ENCODE measurements at regions not wholly inside any gene's neighbourhood (a gene's known extent, or its start where the extent isn't known, plus 50 kb on each side); places are given as distances from the start of the nearest gene placed in this dataset.

DNA sequence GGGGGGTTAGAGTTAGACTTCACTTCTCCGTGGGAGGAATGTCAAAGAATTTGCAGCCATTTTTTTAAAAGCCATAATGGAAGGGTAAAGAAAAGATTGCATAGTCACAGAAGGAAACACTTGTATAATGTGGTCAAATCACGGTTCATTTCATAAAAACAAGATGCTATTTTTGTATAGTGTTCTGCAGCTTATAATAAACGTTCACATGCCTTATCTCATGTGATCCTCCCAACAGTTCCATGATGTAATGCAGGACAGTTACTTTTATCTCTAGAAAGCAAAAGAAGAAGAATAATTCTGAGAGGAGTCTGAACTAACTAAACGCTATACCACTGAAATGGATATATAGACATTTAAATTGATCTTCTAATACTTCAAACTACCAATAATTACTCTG lies 71.3 kb upstream of the CAMK2D start:
- Histone ChIP-seq H3K27ac (no peak overlapping the region), H3K9me3 (no peaks in the 10 kb centered on the region), H3K36me3 (no peaks in the 10 kb centered on the region), H3K4me1 (peaks cover 0 to 14% (median 3%) of the 10 kb centered on the region in 3 donors), H3K27me3 (no peaks in the 10 kb centered on the region), H3K4me3 (no peak overlapping the region)
- no peak for TF ChIP-seq POLR2A (IDR thresholded peaks at IDR 0.05)
- no peak for TF ChIP-seq CTCF (IDR thresholded peaks at IDR 0.05)
- WGBS, 2 donors, result 52 to 68% methylated on average over 4 of the region's 4 CpGs
- DNase-seq, result no peak
- intact Hi-C loops (cut with DNase I), result no loop called here

DNA sequence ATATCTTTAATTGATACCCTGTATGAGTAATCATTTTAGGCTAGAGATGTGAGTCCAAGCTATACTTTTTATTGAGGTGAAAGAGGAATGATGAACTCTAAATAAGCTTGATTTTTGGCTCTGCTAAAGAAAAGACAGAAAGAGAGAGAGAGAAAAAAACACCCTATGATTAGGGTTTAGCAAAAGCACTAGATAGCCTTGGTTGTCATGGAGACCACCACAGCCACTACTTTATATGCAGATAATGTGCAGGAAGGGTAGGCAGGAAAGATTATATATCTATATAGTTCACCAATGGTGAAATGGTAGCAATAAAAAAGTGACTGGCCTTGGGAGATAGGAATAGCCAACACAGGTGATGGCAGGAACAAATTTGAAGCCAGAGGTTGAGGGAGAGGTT lies 69.9 kb upstream of the CAMK2D start:
- no peaks in the 10 kb centered on the region for H3K27me3 ChIP-seq
- no peak for DNase-seq
- intact Hi-C loops (cut with DNase I), result no loop called here

DNA sequence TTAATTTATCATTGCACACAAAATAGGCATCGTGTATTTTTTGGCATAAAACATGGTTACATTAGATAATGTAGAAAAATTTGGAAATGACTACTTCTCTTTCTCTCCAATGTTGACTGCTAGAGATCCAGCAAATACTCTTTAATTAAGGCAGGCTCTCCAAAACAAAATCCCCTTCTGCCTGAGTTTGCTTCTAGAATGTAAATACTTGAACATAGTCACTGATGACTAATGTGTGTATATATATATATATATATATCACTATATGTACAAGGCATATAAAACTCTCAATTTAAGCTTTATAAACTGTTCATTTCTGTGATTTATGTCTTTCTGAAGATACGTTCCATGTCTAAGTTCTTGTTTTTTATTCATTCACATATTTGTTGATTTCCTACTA lies 67.2 kb upstream of the CAMK2D start:
- intact Hi-C loops (cut with DNase I), result no loop called here
- Histone ChIP-seq H3K27ac (no peak overlapping the region), H3K27me3 (no peaks in the 10 kb centered on the region), H3K4me3 (no peak overlapping the region), H3K36me3 (no peaks in the 10 kb centered on the region), H3K9me3 (no peaks in the 10 kb centered on the region), H3K4me1 (no peaks in the 10 kb centered on the region)
- TF ChIP-seq CTCF (IDR thresholded peaks at IDR 0.05) (no peak), POLR2A (IDR thresholded peaks at IDR 0.05) (no peak)
- WGBS, 2 donors, result 69 to 71% methylated on average over 2 of the region's 2 CpGs
- no peak for DNase-seq

More for the DNA sequence above, 69.9 kb upstream of the CAMK2D start:
- Histone ChIP-seq H3K27ac (no peak overlapping the region), H3K4me3 (no peak overlapping the region), H3K4me1 (peaks cover 0 to under 1% (median 0%) of the 10 kb centered on the region in 3 donors), H3K9me3 (no peaks in the 10 kb centered on the region), H3K36me3 (no peaks in the 10 kb centered on the region)
- TF ChIP-seq POLR2A (IDR thresholded peaks at IDR 0.05) (no peak), CTCF (IDR thresholded peaks at IDR 0.05) (no peak)

DNA sequence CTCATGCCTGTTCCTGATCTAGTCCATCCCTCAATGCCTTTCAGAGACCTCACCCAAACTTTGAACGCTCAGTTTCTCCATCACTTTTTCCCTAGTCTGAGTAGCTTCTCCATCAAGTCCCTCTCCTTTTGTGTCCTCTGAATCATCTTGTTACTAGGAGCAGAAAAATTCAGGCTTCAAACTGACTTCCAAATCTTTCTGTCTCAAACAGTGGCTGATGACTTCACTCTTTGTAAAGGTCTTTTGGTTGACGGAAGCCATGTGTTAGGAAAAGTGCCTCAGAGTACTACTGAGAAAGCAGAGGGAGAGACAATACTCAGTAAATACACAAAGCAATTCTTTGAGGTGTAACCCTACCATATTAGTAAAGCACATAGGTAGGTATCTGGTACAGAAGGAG lies 65.7 kb upstream of the CAMK2D start:
- intact Hi-C loops (cut with DNase I), result no loop called here
- H3K9me3 ChIP-seq, result no peaks in the 10 kb centered on the region

GRCh38 chr4:113826421-113826820 lies 64.9 kb upstream of the CAMK2D start:
- Histone ChIP-seq H3K4me3 (no peak overlapping the region), H3K27ac (no peak overlapping the region), H3K9me3 (no peaks in the 10 kb centered on the region), H3K36me3 (no peaks in the 10 kb centered on the region), H3K4me1 (no peaks in the 10 kb centered on the region), H3K27me3 (no peaks in the 10 kb centered on the region)
- intact Hi-C loops (cut with DNase I), result no loop called here
- TF ChIP-seq CTCF (IDR thresholded peaks at IDR 0.05), result no peak
- no peak for TF ChIP-seq POLR2A (IDR thresholded peaks at IDR 0.05)
- no peak for DNase-seq
- 46 to 52% methylated on average over 2 of the region's 2 CpGs for WGBS, 2 donors

More for the DNA sequence above, 65.7 kb upstream of the CAMK2D start:
- Histone ChIP-seq H3K36me3 (no peaks in the 10 kb centered on the region), H3K4me3 (no peak overlapping the region), H3K27ac (no peak overlapping the region), H3K27me3 (no peaks in the 10 kb centered on the region), H3K4me1 (no peaks in the 10 kb centered on the region)
- no peak for DNase-seq
- 76 to 92% methylated on average over 2 of the region's 2 CpGs for WGBS, 2 donors
- no peak for TF ChIP-seq CTCF (IDR thresholded peaks at IDR 0.05)
- no peak for TF ChIP-seq POLR2A (IDR thresholded peaks at IDR 0.05)
